HG03439 (cell line): ENCODE measurements at regions not wholly inside any gene's neighbourhood (a gene's known extent, or its start where the extent isn't known, plus 50 kb on each side); places are given as distances from the start of the nearest gene placed in this dataset.
"Not testable (repeated sequence)": the region's sequence is repeated elsewhere in the genome, so short reads cannot be mapped to it uniquely, and the experiment has no call there.

ENCODE experiments used
- ATAC-seq: cut with Tn5 transposase; IDR thresholded peaks from one replicate; pipeline ENCODE4 v1.9.1; 2021; ENCODE audit warnings: mild to moderate bottlenecking, moderate library complexity; ENCODE audit not compliant: unreplicated experiment

DNA sequence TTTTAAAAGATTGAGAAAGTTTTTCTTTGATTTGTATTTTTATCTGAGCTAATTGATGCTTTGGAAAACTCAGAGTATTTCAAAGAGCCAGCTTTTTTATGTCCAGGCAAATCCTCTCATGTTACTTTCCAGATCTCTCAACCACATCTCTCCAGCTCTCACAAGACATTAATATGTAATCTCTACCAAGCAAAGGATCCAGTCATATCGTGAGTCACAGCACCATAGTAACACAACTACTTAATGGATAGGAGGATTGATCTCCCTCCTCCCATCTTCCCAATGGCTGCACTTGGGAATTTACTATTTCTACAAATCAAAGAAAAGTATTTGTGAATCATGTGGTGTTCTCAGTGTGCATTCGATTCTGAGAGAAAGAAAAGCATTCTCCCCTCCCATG, 63.3 kb downstream of the POU4F1 start:
- no peak for ATAC-seq

DNA sequence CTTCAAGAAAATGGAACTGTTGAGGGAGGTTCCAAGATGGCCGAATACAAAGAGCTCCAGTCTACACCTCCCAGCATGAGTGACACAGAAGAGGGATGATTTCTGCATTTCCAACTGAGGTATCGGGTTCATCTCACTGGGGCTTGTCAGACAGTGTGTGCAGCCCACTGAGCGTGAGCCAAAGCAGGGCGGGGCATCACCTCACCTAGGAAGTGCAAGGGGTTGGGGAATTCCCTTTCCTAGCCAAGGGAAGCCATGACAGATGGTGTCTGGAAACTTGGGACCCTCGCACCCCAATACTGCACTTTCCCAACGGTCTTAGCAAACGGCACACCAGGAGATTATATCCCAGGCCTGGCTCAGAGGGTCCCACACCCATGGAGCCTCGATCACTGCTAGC, 77.3 kb downstream of the POU4F1 start:
- not testable (repeated sequence) for ATAC-seq

DNA sequence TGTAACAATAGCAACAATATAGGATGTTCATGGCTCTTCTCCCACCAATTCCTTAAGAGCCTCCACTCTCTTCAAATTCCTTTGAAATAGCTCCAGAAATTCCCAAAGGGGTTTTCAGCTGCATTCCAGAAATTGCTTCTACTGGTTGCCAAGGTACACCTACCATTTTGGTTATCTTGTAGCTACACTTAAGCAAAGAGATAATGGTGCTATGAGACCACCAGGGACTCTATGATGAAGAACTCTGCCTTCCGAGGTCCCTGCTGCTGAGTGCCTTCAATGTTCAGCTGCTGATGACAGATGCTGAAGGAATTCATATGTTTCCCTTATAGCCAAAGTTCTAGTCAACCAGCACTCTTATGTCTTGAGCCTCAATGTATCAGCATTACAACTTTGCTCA, 78.4 kb downstream of the POU4F1 start:
- no peak for ATAC-seq

- no peak for ATAC-seq
Observed at GRCh38 chr13:78521091-78521490, 82.3 kb downstream of the POU4F1 start.

- ATAC-seq, result no peak
Observed at GRCh38 chr13:78520425-78520824, 82.9 kb downstream of the POU4F1 start.

DNA sequence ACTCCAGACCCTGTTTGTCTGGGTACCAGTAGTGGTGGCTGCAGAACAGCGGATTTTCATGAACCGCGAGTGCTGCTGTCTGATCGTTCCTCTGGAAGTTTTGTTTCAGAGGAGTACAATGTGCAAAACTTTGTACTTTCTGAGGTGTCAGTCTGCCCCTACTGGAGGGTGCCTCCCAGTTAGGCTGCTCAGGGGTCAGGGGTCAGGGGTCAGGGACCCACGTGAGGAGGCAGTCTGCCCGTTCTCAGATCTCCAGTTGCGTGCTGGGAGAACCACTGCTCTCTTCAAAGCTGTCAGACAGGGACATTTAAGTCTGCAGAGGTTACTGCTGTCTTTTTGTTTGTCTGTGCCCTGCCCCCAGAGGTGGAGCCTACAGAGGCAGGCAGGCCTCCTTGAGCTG, 84.9 kb downstream of the POU4F1 start:
- ATAC-seq, result not testable (repeated sequence)

GRCh38 chr13:78499802-78500201, 103.5 kb downstream of the POU4F1 start:
- no peak for ATAC-seq

GRCh38 chr13:78497702-78498355, 105.5 kb downstream of the POU4F1 start:
- ATAC-seq, result no peak

DNA sequence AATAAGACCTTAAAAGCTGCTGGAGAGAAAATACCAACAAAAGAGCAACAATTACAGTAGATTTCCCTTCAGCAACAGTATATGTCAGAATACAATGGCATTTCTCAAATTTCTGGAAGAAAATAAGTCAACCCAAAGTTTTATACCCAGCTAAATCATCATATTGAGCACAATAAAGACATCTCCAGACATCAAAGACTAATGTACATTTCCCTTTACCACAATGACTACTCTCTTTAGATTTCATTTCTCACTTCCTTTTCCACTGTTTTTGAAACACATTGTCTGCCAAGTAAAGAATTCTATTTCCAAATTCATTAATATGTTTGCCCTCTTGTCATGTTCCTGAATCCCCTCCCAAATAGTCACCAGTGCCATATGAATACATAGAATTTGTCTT, 111.4 kb downstream of the POU4F1 start:
- ATAC-seq, result no peak

DNA sequence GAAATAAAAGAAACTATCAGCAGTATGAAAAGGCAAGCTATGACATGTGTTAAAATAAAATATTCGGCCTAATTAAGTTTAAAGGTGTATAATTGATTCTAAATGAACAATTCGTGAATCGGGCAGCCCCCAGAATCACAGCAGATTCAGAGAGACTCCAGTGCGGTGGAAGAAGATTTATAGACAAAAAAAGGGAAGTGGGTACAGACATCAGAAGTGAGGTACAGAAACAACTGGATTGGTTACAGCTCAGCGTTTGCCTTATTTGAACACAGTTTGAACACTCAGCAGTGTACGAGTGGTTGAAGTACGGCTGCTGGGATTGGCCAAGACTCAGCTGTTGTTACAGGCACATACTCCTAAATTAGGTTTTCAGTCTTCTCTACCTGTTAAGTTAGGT, 113.1 kb downstream of the POU4F1 start:
- not testable (repeated sequence) for ATAC-seq

GRCh38 chr13:78487707-78488106, 115.6 kb downstream of the POU4F1 start:
- no peak for ATAC-seq

DNA sequence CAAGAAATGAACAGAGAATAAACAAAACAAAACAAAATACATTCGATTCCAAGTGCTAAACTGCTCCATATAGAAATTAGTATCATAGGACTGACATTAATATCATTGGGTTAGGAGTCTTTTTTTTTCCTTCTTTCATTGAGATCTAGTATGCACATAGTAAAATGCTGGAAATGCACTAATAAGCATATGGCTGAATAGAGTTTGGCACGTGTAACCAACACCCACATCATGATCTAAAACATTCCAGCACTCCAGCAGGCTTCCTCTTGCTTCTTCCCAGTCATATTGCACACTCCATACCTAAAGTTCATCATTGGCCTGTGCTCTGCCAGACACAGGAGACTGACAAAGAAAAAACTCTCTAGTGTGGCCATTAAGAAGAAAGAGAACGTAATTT, 117.5 kb downstream of the POU4F1 start:
- ATAC-seq, result no peak

- no peak for ATAC-seq
Observed at GRCh38 chr13:78478183-78478582, 125.2 kb downstream of the POU4F1 start.

GRCh38 chr13:78476910-78477309, 126.4 kb downstream of the POU4F1 start:
- no peak for ATAC-seq

DNA sequence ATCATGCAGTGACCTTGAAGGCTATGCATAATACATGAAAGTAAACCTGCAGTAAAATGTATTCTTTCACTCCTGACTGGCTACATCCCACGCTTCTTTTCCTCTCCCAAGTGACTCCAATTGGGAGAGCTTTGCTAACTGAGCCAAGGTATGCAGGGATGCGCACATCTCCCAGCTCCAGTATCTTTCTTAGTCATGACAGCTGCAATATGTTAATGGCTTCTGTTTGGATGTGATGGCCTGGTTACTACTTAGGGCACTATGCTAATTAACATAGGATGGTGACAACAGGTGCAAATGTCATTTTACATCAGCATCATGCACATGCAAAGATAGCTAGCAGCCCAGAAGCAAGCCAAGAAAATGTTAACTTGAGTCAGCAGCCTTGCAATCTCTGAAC, 134.7 kb downstream of the POU4F1 start:
- no peak for ATAC-seq

DNA sequence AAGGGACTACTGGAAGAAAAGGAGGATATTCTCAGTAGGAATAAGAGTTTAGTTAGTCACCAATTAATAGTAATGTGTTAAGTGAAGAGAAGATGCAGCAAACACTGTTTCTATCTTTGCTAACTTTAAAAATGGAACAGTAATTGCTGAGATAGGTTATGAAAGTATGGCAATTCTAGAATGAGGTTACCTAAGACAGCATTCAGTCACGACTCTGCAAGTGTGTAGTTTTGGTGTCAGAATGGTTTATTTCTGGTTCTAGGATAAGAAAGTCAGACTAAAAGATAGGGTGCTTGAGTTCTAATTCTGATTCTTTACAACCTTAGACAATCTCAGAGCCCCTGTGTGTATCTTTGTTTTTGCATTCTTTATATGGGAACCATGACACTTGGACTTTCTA, 138.1 kb downstream of the POU4F1 start:
- ATAC-seq, result no peak

- ATAC-seq, result no peak
Observed at GRCh38 chr13:78460176-78460575, 143.2 kb downstream of the POU4F1 start.

DNA sequence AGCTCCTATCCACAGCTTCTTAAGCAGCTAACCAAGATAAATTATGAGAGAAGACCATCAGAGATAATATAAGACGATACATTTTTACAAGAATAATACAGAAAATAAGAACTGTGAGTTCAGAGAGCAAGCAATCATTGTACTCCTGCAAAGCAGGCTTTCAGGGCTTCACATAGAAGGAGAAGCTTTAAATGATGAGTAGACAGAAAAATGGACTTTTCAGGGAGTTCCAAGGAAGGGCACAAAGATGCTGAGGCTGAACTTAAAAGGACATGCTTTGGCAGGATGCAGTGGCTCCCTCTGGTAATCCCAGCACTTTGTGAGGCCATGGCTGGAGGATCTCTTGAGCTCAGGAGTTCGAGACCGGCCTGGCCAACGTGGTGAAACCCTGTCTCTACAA, 159.5 kb downstream of the POU4F1 start:
- no peak for ATAC-seq

- ATAC-seq, result no peak
Observed at GRCh38 chr13:78437781-78438180, 165.6 kb downstream of the POU4F1 start.

DNA sequence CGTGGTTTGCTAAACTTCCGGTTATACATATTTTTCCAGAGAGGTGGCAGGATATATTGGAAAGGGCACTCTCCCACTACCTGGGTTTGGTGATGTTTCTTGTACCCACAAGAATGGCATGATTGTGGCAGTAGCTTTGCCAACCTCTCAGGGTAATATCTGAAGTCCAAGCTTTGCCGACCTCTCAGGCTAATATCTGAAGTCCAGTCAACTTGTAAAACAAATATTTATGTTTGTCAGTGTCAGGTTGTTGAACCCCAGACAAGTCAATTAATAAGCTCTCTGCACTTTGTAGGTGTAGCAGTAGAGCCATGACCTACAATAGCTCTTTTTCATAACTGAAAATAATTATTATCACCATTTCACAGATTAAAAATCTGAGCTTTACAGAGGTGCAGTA, 167.0 kb downstream of the POU4F1 start:
- ATAC-seq, result no peak

DNA sequence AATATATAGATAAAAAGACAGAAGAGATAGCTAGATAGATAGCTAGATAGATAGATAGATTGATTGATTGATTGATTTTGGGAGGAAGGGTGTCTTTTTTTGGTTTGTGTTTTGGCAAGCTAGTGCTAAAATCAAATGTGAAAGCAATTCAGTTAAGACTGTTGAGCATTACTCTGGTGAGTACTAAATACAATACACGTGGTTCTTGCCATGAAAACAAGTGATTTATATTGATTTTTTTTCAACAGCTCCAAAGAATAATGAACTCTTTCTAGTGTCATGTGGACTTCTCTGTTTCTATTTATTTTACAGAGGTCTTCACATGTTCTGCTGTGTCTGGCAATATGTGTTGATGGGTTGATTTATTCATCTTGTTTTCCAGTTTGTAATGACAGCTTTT, 172.0 kb downstream of the POU4F1 start:
- no peak for ATAC-seq

GRCh38 chr13:78430811-78431210, 172.5 kb downstream of the POU4F1 start:
- ATAC-seq, result no peak

GRCh38 chr13:78430166-78430791, 173.1 kb downstream of the POU4F1 start:
- ATAC-seq, result no peak
